SK-N-MC (cell line): ENCODE measurements at regions not wholly inside any gene's neighbourhood (a gene's known extent, or its start where the extent isn't known, plus 50 kb on each side); places are given as distances from the start of the nearest gene placed in this dataset.

Source experiments
- EZH2 ChIP-seq: fragments of 200-600 bp; sonication (generic); IDR thresholded peaks from one replicate; pipeline ENCODE4 v1.6.1; 2017; ENCODE audit warnings: antibody characterized with exemption
- POLR2AphosphoS5 ChIP-seq: IDR thresholded peaks from 2 replicates; pipeline ENCODE4 v1.6.1; 2012; ENCODE audit warnings: mild to moderate bottlenecking, low read depth, low read length, borderline replicate concordance

- no peak for TF ChIP-seq POLR2AphosphoS5
- no peak for TF ChIP-seq EZH2
Measured at GRCh38 chr15:75143738-75144334, 57.8 kb upstream of the C15orf39 start.
